Testis (tissue), 2 donors: ENCODE measurements at regions not wholly inside any gene's neighbourhood (a gene's known extent, or its start where the extent isn't known, plus 50 kb on each side); places are given as distances from the start of the nearest gene placed in this dataset.
"Not testable (repeated sequence)": the region's sequence is repeated elsewhere in the genome, so short reads cannot be mapped to it uniquely, and the experiment has no call there.

Source experiments
- DNase-seq: peaks from one replicate; pipeline ENCODE4 v3.0.0-alpha.2; 2019
- H3K27ac ChIP-seq, 2 donors: fragments of 200-600 bp; sonication (generic); one replicate each; pipeline ENCODE4 v1.5.1; 2019
- H3K27me3 ChIP-seq: fragments of 200-600 bp; sonication (generic); one replicate; pipeline ENCODE4 v1.5.1; 2019
- H3K36me3 ChIP-seq: fragments of 200-600 bp; sonication (generic); one replicate; pipeline ENCODE4 v1.5.1; 2017; ENCODE audit warnings: low read depth; ENCODE audit errors: missing control alignments
- H3K4me1 ChIP-seq: fragments of 200-600 bp; sonication (generic); one replicate; pipeline ENCODE4 v1.5.1; 2019
- H3K4me3 ChIP-seq, 2 donors: fragments of 200-600 bp; sonication (generic); one replicate each; pipeline ENCODE4 v1.5.1; 2017 to 2019
- H3K9me3 ChIP-seq: fragments of 200-600 bp; sonication (generic); one replicate; pipeline ENCODE4 v1.5.1; 2017
- POLR2A ChIP-seq: fragments of 450-650 bp; IDR thresholded peaks from one replicate; pipeline ENCODE4 v1.6.1; 2017; ENCODE audit warnings: antibody characterized with exemption, mild to moderate bottlenecking, moderate library complexity
- WGBS, 2 donors: methylation state at CpG; one replicate each; pipeline ENCODE4 v1.1.5; 2018; 5-methylcytosine and 5-hydroxymethylcytosine counted together
- intact Hi-C: fragments of 100-400 bp; cut with DNase I; formaldehyde crosslinking; loops from one replicate; pipeline ENCODE4 v1.15.1; 2023; ENCODE audit warnings: low total_unique reads
- TF ChIP-seq, protein P1 (sequence below), 3 experiments: fragments of 450-650 bp in 2 of 3; fragments of 200-600 bp in 1 of 3; sonication (generic) in 1 of 3; IDR thresholded peaks; one replicate each; pipeline ENCODE4 v1.5.1; 2016 to 2019; ENCODE audit warnings: antibody characterized with exemption in 3 of 3, mild to moderate bottlenecking in 2 of 3, moderate library complexity in 1 of 3

DNA sequence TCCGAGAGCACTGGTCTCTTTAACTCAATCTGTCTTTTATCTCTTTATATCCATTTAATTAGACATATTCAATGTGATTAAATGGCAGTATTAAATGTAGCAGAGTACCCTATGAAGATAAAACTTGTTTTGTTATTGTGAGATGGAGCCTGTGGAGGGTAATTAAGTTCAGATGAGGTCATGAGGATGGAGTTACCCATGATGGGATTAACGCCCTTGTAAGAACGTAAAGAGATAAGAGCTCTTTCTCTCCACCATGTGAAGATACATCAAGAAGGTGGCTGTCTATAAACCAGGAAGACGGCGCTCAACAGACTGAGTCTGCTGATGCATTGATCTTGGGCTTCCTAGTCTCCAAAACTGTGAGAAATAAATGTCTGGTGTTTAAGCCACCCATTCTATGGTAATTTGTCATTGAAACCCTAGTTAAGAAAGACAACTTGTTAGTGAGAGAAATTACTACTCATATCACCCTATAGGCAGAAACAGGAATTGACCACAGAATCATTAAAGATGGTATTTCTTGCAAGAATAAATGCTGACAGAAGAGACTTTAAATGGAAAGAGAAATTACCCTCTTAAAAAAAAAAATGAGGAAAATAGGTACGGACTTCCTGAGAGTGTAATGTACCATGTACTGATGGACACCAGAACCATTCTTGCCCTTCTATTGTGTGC lies 738.7 kb upstream of the CHAC2 start:
- DNase-seq: no peak

DNA sequence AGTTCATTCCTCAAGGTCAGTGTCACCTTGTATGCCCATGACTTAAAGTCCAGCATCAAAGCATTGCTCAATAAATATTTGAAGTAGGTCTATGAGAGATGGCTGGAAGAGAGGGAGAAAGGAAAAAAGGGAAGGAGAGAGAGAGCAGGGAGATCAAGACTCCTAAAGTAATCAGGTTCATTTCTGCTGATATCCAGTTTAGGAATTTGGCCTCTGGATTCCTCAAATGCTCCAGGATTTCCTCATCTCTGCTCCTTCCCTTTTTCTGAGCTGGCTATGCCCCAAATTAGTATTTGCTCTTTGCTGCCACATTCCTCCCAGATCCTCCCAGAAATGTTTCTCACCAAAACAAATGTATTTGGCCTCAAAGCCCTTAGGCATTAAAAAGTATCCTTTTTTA lies 739.4 kb upstream of the CHAC2 start:
- Histone ChIP-seq H3K36me3 (no peaks in the 10 kb centered on the region), H3K27me3 (no peaks in the 10 kb centered on the region), H3K4me3 (no peak overlapping the region), H3K9me3 (no peaks in the 10 kb centered on the region), H3K4me1 (no peaks in the 10 kb centered on the region), H3K27ac (no peak overlapping the region)
- no peak for DNase-seq
- TF ChIP-seq POLR2A: no peak
- TF ChIP-seq, protein P1, sequence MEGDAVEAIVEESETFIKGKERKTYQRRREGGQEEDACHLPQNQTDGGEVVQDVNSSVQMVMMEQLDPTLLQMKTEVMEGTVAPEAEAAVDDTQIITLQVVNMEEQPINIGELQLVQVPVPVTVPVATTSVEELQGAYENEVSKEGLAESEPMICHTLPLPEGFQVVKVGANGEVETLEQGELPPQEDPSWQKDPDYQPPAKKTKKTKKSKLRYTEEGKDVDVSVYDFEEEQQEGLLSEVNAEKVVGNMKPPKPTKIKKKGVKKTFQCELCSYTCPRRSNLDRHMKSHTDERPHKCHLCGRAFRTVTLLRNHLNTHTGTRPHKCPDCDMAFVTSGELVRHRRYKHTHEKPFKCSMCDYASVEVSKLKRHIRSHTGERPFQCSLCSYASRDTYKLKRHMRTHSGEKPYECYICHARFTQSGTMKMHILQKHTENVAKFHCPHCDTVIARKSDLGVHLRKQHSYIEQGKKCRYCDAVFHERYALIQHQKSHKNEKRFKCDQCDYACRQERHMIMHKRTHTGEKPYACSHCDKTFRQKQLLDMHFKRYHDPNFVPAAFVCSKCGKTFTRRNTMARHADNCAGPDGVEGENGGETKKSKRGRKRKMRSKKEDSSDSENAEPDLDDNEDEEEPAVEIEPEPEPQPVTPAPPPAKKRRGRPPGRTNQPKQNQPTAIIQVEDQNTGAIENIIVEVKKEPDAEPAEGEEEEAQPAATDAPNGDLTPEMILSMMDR (IDR thresholded peaks at IDR 0.05): no peak
- intact Hi-C loops: no loop called here

More for the DNA sequence above, 738.7 kb upstream of the CHAC2 start:
- Histone ChIP-seq H3K36me3 (no peaks in the 10 kb centered on the region), H3K4me3 (no peak overlapping the region), H3K27ac (no peak overlapping the region), H3K27me3 (no peaks in the 10 kb centered on the region), H3K4me1 (no peaks in the 10 kb centered on the region), H3K9me3 (no peaks in the 10 kb centered on the region)
- no peak for TF ChIP-seq POLR2A
- TF ChIP-seq, protein P1 (IDR thresholded peaks at IDR 0.05): peak in 1 of 3 experiments; percentile 19
- WGBS, 2 donors: 68 to 74% methylated on average over 6 of the region's 6 CpGs
- intact Hi-C loops: no loop called here

DNA sequence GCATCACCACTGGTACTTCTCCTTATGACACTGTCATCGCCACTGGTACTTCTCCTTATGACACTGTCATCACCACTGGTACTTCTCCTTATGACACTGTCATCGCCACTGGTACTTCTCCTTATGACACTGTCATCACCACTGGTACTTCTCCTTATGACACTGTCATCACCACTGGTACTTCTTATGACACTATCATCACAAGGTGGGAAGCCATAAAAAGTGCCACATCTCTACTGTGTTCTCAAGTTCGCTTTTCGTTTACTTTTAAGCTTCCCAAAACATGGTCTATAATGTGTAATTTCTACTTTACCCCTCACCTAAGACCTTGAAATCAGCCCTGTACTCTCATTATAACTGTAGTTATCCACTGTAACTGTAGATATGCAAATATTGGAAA lies 745.4 kb upstream of the CHAC2 start:
- H3K9me3 ChIP-seq, intact Hi-C loops, DNase-seq: not testable (repeated sequence)

DNA sequence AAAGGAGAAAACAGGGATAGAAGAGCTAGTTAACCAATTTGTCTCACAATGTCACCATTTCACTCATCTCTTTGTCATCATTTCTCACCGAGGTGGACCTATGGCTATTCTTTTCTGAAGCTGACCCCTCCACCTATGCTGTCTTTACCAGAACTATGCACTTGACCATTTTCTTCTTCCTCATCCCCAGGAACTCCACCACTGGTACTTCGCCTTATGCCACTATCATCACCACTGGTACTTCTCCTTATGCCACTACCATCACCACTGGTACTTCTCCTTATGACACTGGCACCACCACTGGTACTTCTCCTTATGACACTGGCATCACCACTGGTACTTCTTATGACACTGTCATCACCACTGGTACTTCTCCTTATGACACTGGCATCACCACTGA lies 745.8 kb upstream of the CHAC2 start:
- 80 to 93% methylated on average over 2 of the region's 2 CpGs for WGBS, 2 donors

More for the DNA sequence above, 745.4 kb upstream of the CHAC2 start:
- H3K4me3 ChIP-seq, H3K27ac ChIP-seq, H3K4me1 ChIP-seq, H3K36me3 ChIP-seq, H3K27me3 ChIP-seq: not testable (repeated sequence)
- WGBS, 2 donors: 88 to 90% methylated on average over 4 of the region's 4 CpGs

DNA sequence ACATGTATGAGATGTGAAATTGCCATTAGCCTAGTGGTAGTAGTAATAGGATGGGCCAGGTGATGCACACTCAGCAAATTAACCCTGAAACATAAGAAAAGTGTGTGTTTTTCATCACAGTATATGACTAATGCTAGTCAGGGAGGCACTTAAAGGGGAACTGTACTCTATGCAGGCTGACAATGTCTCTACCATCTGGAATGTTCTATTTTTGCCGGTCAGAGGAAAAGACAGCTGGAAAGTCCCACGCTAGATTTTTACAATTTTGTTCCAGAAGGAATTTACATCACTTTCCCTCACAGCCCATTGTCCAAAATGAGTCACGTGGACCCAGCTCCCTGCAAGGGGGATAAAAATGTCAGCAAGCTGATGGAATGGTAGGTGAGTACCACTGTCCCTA lies 746.3 kb upstream of the CHAC2 start:
- DNase-seq: no peak
- intact Hi-C loops: no loop called here
- Histone ChIP-seq H3K9me3 (no peaks in the 10 kb centered on the region), H3K4me3 (no peak overlapping the region), H3K4me1 (no peaks in the 10 kb centered on the region), H3K36me3 (no peaks in the 10 kb centered on the region), H3K27ac (no peak overlapping the region), H3K27me3 (no peaks in the 10 kb centered on the region)
- 51 to 70% methylated on average over 3 of the region's 3 CpGs for WGBS, 2 donors
- TF ChIP-seq POLR2A: no peak
- TF ChIP-seq, protein P1 (IDR thresholded peaks at IDR 0.05): no peak

More for the DNA sequence above, 745.8 kb upstream of the CHAC2 start:
- no peak for DNase-seq
- H3K27ac ChIP-seq: no peak overlapping the region
- no peak overlapping the region for H3K4me3 ChIP-seq
- H3K4me1 ChIP-seq: no peaks in the 10 kb centered on the region
- H3K9me3 ChIP-seq: no peaks in the 10 kb centered on the region
- intact Hi-C loops: no loop called here
- TF ChIP-seq, protein P1 (IDR thresholded peaks at IDR 0.05): no peak
- TF ChIP-seq POLR2A: no peak
- no peaks in the 10 kb centered on the region for H3K27me3 ChIP-seq
- H3K36me3 ChIP-seq: no peaks in the 10 kb centered on the region
